PFSK-1 (cell line): ENCODE measurements at regions not wholly inside any gene's neighbourhood (a gene's known extent, or its start where the extent isn't known, plus 50 kb on each side); places are given as distances from the start of the nearest gene placed in this dataset.

Source experiments
- FOXP2 ChIP-seq: optimal IDR thresholded peaks from 2 replicates; pipeline ENCODE3; 2011; ENCODE audit warnings: borderline replicate concordance, control low read depth, inconsistent platforms; ENCODE audit not compliant: insufficient read depth; ENCODE audit errors: extremely low read length, extremely low read depth
- POLR2AphosphoS5 ChIP-seq: IDR thresholded peaks from 2 replicates; pipeline ENCODE4 v1.6.1; 2012; ENCODE audit warnings: low read depth, mild to moderate bottlenecking, control low read depth, low read length, moderate library complexity
- SIN3A ChIP-seq: IDR thresholded peaks from 2 replicates; pipeline ENCODE4 v1.6.1; 2012; ENCODE audit warnings: mild to moderate bottlenecking, low read length, moderate library complexity, borderline replicate concordance; ENCODE audit not compliant: insufficient read depth
- TAF1 ChIP-seq: IDR thresholded peaks from 2 replicates; pipeline ENCODE4 v1.6.1; 2012; ENCODE audit warnings: low read length, control low read depth, borderline replicate concordance; ENCODE audit not compliant: insufficient read depth
- TF ChIP-seq, protein P1 (sequence below), 2 experiments: IDR thresholded peaks; 2 replicates each; pipeline versions ENCODE4 v1.6.1 to v1.8.0; 2011 to 2012; ENCODE audit warnings: low read depth in 2 of 2, low read length in 2 of 2, control low read depth in 1 of 2, inconsistent platforms in 1 of 2, mild to moderate bottlenecking in 1 of 2, moderate library complexity in 1 of 2; ENCODE audit not compliant: insufficient read depth in 1 of 2

DNA sequence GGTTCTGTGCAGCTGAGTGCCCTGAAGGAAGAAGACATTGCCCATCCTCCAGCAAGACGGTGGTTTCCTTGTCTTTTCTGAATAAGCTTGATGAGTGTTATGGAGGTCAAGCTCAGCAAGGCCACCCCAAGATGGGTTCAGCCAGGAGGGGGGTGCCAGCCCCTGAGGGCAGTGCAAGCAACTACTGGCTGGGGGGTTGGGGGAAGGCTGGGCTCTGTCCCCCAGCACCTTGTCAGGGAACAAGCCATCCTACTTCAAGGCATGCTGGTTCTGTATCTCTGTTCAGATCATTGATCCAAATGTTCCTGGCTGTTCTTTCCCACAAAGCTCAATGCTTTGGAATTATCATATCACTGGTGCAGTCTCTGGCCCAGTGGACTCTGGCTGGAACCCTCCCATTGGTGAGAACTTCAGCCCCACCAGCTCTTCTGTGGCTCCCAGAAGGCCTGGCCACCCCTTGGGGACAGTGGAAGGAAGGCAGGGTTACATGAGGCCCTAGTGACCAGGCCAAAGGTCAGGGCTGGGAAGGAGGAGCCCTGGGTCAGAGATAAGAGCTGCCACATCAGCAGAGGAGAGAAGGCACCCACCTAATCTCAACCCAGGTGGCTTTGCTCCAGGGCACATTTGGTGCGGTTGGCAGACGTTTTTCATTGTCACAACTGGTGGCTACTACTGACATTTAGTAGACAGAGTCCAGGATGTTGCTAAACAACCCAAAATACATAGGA, 280.2 kb downstream of the IRX2 start:
- TF ChIP-seq, protein P1, sequence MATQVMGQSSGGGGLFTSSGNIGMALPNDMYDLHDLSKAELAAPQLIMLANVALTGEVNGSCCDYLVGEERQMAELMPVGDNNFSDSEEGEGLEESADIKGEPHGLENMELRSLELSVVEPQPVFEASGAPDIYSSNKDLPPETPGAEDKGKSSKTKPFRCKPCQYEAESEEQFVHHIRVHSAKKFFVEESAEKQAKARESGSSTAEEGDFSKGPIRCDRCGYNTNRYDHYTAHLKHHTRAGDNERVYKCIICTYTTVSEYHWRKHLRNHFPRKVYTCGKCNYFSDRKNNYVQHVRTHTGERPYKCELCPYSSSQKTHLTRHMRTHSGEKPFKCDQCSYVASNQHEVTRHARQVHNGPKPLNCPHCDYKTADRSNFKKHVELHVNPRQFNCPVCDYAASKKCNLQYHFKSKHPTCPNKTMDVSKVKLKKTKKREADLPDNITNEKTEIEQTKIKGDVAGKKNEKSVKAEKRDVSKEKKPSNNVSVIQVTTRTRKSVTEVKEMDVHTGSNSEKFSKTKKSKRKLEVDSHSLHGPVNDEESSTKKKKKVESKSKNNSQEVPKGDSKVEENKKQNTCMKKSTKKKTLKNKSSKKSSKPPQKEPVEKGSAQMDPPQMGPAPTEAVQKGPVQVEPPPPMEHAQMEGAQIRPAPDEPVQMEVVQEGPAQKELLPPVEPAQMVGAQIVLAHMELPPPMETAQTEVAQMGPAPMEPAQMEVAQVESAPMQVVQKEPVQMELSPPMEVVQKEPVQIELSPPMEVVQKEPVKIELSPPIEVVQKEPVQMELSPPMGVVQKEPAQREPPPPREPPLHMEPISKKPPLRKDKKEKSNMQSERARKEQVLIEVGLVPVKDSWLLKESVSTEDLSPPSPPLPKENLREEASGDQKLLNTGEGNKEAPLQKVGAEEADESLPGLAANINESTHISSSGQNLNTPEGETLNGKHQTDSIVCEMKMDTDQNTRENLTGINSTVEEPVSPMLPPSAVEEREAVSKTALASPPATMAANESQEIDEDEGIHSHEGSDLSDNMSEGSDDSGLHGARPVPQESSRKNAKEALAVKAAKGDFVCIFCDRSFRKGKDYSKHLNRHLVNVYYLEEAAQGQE (IDR thresholded peaks at IDR 0.05; ENCODE audit: insufficient read depth in 1 of 2, low read depth in 2 of 2, low read length in 2 of 2), result no peak
- TF ChIP-seq TAF1 (no peak), POLR2AphosphoS5 (no peak), SIN3A (no peak), FOXP2 (no peak)

DNA sequence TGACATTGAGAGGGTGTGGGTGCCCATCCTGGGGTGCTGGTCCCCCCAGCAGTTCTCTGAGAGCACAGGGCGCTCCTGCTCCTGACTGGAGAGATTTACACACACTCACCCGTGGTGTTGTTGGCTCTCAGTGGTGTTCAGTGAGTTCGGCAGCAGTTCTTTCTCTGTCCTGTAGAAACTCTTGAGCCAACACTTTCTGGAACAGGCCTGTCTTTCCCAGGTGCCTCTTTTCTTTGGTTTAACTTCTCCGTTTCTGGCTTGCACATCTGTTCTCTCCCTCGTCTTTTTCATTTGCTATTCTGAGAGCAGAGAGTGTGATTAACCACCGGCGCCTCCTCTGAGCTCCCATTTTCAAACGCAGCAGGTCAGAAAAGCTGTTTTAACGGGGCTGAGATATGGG, 284.5 kb downstream of the IRX2 start:
- no peak for TF ChIP-seq SIN3A
- TF ChIP-seq, protein P1 (IDR thresholded peaks at IDR 0.05; ENCODE audit: insufficient read depth in 1 of 2, low read depth in 2 of 2, low read length in 2 of 2), result no peak
- TF ChIP-seq POLR2AphosphoS5, result no peak
- no peak for TF ChIP-seq FOXP2
- no peak for TF ChIP-seq TAF1

DNA sequence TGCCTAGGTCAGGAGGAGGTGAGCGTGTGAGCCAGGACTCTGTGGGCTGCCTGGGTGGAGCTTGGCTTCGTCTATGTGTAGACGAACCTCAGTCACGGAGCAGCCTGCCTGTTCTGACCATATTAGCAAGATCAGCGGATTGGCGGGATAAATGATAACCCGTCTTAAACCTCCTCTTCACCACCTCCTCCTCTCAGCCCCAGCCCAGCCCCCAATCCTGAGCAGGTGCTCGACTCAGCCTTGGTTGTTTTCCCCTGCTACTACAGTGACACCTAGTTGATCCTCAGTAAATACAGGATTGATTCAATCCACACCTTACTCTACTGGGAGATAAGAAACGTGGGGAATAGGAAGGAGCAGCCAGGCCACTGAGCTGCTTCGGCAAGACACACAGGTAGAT, 286.1 kb downstream of the IRX2 start:
- TF ChIP-seq TAF1, result no peak
- no peak for TF ChIP-seq POLR2AphosphoS5
- TF ChIP-seq, protein P1 (IDR thresholded peaks at IDR 0.05; ENCODE audit: insufficient read depth in 1 of 2, low read depth in 2 of 2, low read length in 2 of 2), result no peak
- no peak for TF ChIP-seq SIN3A
- TF ChIP-seq FOXP2, result no peak

DNA sequence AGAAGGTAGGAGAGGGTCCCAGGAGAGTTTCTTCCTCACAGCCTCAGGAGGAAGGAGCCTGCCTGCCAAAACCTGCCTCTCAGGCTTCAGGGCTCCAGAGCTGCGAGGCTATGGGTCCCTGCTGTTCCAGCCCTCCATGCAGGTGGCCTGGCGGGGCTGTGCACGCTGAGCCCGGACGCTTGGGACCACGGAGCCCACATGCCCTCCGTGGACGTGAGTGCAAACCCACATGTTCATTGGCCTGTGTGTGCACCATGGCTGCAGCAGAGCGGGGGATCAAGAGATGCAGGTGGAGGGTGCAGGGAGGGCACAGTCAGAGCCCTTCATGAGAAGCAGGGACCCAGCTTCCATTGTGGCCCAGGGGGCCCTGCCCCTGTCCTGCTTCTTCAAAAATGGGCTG, 287.3 kb downstream of the IRX2 start:
- TF ChIP-seq TAF1, result no peak
- TF ChIP-seq, protein P1 (IDR thresholded peaks at IDR 0.05; ENCODE audit: insufficient read depth in 1 of 2, low read depth in 2 of 2, low read length in 2 of 2), result no peak
